Activated CD4-positive, alpha-beta T cell treated with anti-CD3 and anti-CD28 coated beads for 36 hours (primary cell): ENCODE measurements at regions not wholly inside any gene's neighbourhood (a gene's known extent, or its start where the extent isn't known, plus 50 kb on each side); places are given as distances from the start of the nearest gene placed in this dataset.

ENCODE experiments used
- ATAC-seq: fragments of 200-7000 bp; cut with Tn5 transposase; one replicate; pipeline ENCODE4 v1.10.0; 2021; ENCODE audit warnings: mild to moderate bottlenecking, moderate library complexity
- CTCF ChIA-PET: fragments of 350-600 bp; sonication (Branson Sonifier 250); formaldehyde crosslinking; loops from one replicate; lab custom pipeline; 2021; ENCODE audit warnings: antibody characterized with exemption; lab: Charles Lee
- POLR2A ChIA-PET: fragments of 350-600 bp; sonication (Branson Sonifier 250); formaldehyde crosslinking; loops from one replicate; lab custom pipeline; 2021; ENCODE audit warnings: antibody characterized with exemption, inconsistent platforms; lab: Charles Lee
- DNase-seq: peaks from one replicate; pipeline ENCODE4 v3.0.0-alpha.2; 2020
- H3K27ac Mint-ChIP-seq: one replicate; pipeline ENCODE4 v1.8.0; 2021; ENCODE audit warnings: mixed read lengths
- H3K27me3 Mint-ChIP-seq: one replicate; pipeline ENCODE4 v1.8.0; 2021; ENCODE audit warnings: mixed read lengths
- H3K36me3 Mint-ChIP-seq: one replicate; pipeline ENCODE4 v1.8.0; 2021; ENCODE audit warnings: low read depth, mixed read lengths
- H3K4me1 Mint-ChIP-seq: one replicate; pipeline ENCODE4 v1.8.0; 2021; ENCODE audit warnings: mixed read lengths
- H3K4me3 Mint-ChIP-seq: one replicate; pipeline ENCODE4 v1.8.0; 2021; ENCODE audit warnings: mild to moderate bottlenecking, moderate library complexity, mixed read lengths
- H3K9me3 Mint-ChIP-seq: one replicate; pipeline ENCODE4 v1.8.0; 2021; ENCODE audit warnings: low read depth, mixed read lengths
- intact Hi-C, 2 experiments: fragments of 100-400 bp; cut with DNase I in 1 of 2; cut with micrococcal nuclease in 1 of 2; formaldehyde crosslinking; loops; one replicate each; pipeline versions ENCODE4 v1.14.2 to v1.15.1; 2022 to 2024; cut with DNase I, micrococcal nuclease

- no peak overlapping the region for H3K27ac Mint-ChIP-seq
- DNase-seq (no peak), ATAC-seq (no peak)
- ChIA-PET POLR2A (no interaction called here), CTCF (interaction anchor here (0.6 to 1.4 kb wide), 2 partner anchors 67 to 85 kb away, joined by 3 to 4 read pairs; no protein-coding TSS in a partner anchor)
- H3K4me3 Mint-ChIP-seq: no peak overlapping the region
- intact Hi-C loops: no loop called here
- H3K4me1 Mint-ChIP-seq: no peaks in the 10 kb centered on the region
- no peaks in the 10 kb centered on the region for H3K9me3 Mint-ChIP-seq
- H3K36me3 Mint-ChIP-seq: no peaks in the 10 kb centered on the region
- H3K27me3 Mint-ChIP-seq: peaks cover 10% of the 10 kb centered on the region
Observed at GRCh38 chr20:51867251-51867650, 64.9 kb upstream of the SALL4 start.

GRCh38 chr20:51864967-51865366 lies 62.6 kb upstream of the SALL4 start:
- Mint-ChIP-seq H3K4me3 (no peak overlapping the region), H3K36me3 (no peaks in the 10 kb centered on the region), H3K9me3 (no peaks in the 10 kb centered on the region), H3K27ac (no peak overlapping the region), H3K27me3 (peaks cover 15% of the 10 kb centered on the region), H3K4me1 (no peaks in the 10 kb centered on the region)
- no peak for ATAC-seq
- DNase-seq: no peak
- POLR2A ChIA-PET: no interaction called here
- CTCF ChIA-PET: interaction anchor here (0.6 kb wide), 1 partner anchor 25 kb away, joined by 3 read pairs; no protein-coding TSS in a partner anchor
- intact Hi-C loops: no loop called here

GRCh38 chr20:51862796-51863195 lies 60.5 kb upstream of the SALL4 start:
- DNase-seq (no peak), ATAC-seq (no peak)
- POLR2A ChIA-PET: no interaction called here
- Mint-ChIP-seq H3K27me3 (peaks cover 22% of the 10 kb centered on the region), H3K9me3 (no peaks in the 10 kb centered on the region), H3K36me3 (no peaks in the 10 kb centered on the region), H3K4me1 (no peaks in the 10 kb centered on the region), H3K4me3 (no peak overlapping the region), H3K27ac (no peak overlapping the region)
- intact Hi-C loops: no loop called here
- CTCF ChIA-PET: interaction anchor here (0.7 kb wide), 1 partner anchor 246 kb away, joined by 4 read pairs; no protein-coding TSS in a partner anchor

- Mint-ChIP-seq H3K27me3 (peaks cover 24% of the 10 kb centered on the region), H3K27ac (no peak overlapping the region), H3K36me3 (no peaks in the 10 kb centered on the region), H3K4me1 (no peaks in the 10 kb centered on the region), H3K9me3 (no peaks in the 10 kb centered on the region), H3K4me3 (no peak overlapping the region)
- intact Hi-C loops: no loop called here
- ChIA-PET CTCF (no interaction called here), POLR2A (no interaction called here)
- DNase-seq: no peak
- no peak for ATAC-seq
Observed at GRCh38 chr20:51861726-51862466, 59.6 kb upstream of the SALL4 start.

GRCh38 chr20:51860111-51860882 lies 58.0 kb upstream of the SALL4 start:
- ChIA-PET POLR2A (no interaction called here), CTCF (no interaction called here)
- Mint-ChIP-seq H3K9me3 (no peaks in the 10 kb centered on the region), H3K4me1 (no peaks in the 10 kb centered on the region), H3K36me3 (no peaks in the 10 kb centered on the region), H3K27me3 (peaks cover 24% of the 10 kb centered on the region), H3K4me3 (no peak overlapping the region), H3K27ac (no peak overlapping the region)
- ATAC-seq (no peak), DNase-seq (no peak)
- intact Hi-C loops: no loop called here

- POLR2A ChIA-PET: no interaction called here
Observed at GRCh38 chr20:51856432-51856831, 54.1 kb upstream of the SALL4 start.

GRCh38 chr20:51854921-51855320 lies 52.6 kb upstream of the SALL4 start:
- intact Hi-C loops: no loop called here
- ChIA-PET CTCF (no interaction called here), POLR2A (no interaction called here)
- Mint-ChIP-seq H3K27me3 (peaks cover 12% of the 10 kb centered on the region), H3K27ac (no peak overlapping the region), H3K4me1 (no peaks in the 10 kb centered on the region), H3K36me3 (no peaks in the 10 kb centered on the region), H3K9me3 (no peaks in the 10 kb centered on the region), H3K4me3 (no peak overlapping the region)
- ATAC-seq (no peak), DNase-seq (no peak)

More at GRCh38 chr20:51856432-51856831, 54.1 kb upstream of the SALL4 start:
- H3K9me3 Mint-ChIP-seq: no peaks in the 10 kb centered on the region
- H3K4me3 Mint-ChIP-seq: no peak overlapping the region
- no peak for ATAC-seq
- no peak for DNase-seq
- CTCF ChIA-PET: no interaction called here
- H3K36me3 Mint-ChIP-seq: no peaks in the 10 kb centered on the region
- intact Hi-C loops: no loop called here
- no peak overlapping the region for H3K27ac Mint-ChIP-seq
- peaks cover 16% of the 10 kb centered on the region for H3K27me3 Mint-ChIP-seq
- no peaks in the 10 kb centered on the region for H3K4me1 Mint-ChIP-seq
